ENCODE measurements at regions not wholly inside any gene's neighbourhood (a gene's known extent, or its start where the extent isn't known, plus 50 kb on each side); places are given as distances from the start of the nearest gene placed in this dataset.
"Not testable (repeated sequence)": the region's sequence is repeated elsewhere in the genome, so short reads cannot be mapped to it uniquely, and the experiment has no call there.

DNA sequence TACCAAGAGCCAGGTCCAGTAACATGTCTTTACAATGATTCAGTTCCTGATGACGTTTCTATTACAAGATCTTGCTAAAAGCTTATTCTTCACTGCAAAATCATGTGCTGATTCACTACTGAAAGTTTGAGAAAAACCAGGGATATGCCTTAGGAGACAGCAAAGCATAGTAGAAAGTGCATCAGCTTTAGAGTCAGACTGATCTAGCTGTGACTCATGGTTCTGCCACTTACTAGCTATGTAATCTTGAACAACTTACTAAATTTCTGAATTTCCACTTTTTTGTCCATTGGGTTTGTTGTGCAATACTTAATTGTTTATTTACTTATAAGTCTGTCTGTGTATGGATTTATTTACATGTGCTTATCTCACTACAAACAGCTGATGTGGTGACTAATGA is 198.5 kb upstream of the RSPO3 start:
- DNase-seq = no peak

DNA sequence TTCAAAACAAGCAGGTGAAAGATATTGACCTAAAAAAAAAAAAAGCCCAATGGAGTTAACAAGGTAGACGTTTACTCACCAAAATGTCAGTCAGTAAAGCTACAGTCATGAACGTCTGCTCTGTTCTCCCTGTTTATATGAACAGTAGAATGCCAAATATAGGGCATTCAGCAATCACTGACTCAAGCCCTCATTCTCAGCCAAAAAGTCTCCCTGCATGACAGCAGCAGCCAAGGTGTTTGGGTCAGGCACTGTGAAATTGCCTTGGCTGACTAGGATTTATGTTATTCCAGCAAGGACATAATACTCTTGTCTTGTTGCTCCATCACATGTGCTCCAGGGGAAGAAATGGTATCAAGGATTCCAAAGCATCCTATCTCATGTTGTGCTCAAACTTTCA is 194.7 kb upstream of the RSPO3 start:
- no peak for DNase-seq

DNA sequence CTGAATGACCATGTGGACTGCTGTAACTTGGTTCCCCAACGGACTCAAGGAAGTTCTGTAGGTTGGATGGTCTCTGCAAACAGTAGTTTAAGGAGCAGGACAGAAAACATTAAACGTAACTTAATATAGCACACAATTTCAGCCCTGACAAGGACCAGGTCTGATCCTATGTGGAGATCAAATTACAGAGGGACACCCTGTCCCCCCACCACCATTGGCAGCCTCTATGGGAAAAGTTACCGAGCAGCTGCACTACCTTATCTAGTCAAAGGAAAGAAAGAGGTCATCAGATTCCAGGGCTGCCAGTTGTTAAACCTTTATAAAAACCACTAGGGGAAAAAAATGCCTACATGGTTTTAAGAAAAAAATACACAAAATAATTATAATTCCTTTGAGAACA is 191.5 kb upstream of the RSPO3 start:
- DNase-seq = no peak

DNA sequence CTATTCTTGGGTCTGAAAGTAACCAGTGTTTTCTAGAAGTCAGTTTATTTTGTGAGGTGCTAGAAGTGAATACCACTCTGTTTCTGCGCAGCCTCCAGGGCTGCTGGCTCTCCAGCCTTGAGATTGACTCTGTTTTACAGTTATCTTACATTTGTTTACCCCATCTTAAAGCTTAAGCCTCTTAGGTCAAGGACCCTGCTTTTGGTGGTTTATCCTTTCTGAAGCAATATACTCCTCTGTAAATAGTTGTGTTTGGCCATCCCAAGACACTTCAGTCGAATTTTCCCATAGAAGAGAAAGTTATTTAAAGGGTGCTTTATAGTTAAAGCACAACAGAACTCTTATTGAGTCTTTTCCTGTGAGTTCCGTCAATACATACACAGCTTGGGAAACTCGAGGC is 190.6 kb upstream of the RSPO3 start:
- no peak for DNase-seq

DNA sequence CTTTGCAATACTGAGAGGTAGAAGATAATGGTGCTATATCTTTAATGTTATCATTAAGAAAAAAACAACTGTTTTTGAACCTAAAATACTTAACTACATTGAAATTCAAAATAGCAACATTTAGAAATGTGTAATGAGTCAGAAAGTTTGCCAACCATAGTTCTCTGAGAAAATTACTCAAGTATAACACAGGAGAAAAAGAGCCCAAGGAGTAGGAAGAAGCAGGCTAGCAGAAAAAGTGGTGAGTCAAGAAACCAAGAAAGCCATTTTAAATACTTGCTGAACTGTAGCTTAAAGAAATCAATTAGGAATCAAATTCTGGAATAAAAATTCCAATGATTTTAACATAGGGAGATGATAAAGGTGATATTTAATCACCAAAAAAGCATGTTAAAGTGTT is 181.0 kb upstream of the RSPO3 start:
- DNase-seq = no peak

DNA sequence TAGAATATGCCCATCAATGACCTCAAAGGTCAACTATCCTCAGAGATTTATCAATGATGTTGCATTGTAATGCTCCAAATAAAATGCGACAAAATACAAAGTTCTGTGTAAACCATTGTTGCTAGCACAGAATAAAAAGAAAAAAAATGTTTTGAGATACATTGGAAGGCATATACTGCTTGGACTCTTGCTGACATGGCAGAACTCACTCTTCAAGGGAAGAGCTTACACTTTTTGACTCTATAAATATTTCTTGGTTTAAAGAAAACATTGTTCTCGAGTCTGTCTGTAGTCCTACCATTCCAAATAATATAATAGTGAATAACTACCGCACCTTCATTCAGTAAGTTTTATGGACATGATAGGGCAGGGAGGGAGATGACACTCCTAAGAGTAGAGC is 178.7 kb upstream of the RSPO3 start:
- DNase-seq = no peak

DNA sequence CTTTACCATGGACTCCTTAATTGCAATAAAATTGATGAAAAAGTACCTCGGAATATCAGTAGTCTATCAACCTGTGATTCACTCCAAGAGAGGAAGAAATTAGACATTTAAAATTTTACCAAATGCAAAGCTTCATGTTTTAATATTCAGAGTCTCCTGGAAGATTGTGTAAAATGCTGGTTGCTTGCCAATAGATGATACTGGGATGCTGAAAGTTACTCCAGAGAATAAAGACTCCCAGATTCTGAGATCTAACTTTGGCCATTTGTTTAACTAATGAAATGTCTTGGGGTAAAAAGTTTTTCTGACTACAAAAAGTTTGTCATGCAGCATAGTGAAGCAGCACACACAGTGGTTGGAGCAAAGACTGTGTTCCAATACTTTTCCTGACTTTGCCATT is 176.7 kb upstream of the RSPO3 start:
- DNase-seq = no peak

DNA sequence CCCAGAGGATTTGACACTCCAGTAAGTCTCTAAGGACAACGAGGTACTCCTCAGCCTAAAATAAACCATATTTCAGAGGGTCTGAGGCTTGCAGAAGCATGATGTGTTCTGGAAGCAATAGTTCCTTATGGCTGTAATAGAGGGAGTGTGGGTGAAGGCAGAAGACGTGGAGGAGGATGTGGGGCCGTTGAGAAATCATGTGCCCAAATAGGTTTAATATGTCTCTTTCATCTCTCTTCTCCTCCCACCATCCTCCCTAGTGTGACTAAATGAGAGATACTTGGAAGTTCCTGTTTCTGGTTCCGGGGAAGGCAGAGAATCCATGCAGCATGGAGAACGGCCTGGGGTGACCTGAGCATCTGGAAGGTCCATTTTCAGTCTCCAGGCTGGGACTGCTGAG is 174.0 kb upstream of the RSPO3 start:
- DNase-seq = no peak

DNA sequence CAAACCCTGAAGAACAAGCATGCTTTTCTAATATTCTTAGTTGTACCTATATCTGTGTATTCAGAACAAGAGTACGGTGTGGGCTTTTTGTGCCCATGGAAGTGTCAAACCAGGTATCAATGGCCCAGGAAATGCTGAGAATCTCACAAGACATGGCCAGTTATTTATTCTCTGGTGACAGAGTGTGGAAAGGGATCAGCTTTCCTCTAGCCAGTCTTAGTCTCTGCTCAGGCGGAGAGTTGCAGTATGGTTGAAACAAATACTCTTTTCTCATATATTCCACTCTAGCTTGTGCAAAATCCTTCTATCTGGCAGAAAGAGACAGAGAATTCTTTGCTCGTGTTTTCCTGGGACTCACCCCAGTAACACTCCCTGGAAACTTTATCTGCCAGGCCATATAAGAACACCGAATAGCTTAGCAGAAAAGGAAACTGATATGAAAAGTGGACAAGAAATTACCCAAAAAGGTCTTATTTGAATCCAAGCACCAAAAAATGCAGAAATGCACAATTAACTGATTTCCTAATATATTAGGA is 173.3 kb upstream of the RSPO3 start:
- DNase-seq = no peak

DNA sequence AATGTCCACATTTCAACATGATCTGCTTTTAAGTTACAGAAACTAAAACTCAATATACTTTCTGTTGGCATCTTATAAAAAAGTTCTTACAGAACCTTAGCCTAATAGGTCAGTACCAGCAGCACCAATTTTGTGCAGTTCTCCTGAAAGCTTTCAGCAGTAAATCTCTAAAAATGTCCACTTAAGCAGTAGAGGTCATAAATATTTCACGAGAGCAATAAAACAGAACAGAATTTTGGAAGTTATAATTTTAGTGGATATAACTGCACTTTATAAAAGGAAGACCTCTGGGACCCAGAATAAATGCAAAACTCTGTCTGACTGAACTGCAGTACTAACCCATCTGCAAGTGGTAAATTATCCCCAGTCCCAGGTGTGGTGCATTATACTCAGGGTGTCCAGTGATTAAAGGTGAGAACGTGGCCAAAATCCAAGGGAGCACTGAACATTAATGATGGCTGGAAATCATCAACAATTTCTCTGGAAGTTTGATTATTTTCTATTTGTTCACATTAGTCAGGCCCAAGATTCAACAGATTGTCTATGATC is 172.6 kb upstream of the RSPO3 start:
- DNase-seq = no peak

DNA sequence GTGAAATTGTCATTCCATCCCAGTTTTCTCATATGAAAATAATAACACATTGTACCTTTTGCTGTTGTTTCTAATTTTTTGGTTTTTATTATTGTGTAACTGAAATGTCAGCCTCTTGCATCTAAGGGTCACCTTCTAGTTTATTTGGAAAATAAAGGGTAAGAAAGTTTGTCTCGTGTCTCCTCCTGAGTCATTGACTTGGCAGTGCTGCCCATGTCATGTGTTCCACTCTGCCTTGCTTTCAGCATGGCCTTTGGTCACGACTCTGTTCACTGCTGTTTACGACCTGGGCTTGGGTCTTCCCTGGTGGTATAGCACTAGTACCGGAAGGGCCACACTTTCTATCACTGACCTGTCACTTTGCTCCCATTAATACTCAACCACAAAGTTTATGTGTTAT is 171.4 kb upstream of the RSPO3 start:
- DNase-seq = no peak

DNA sequence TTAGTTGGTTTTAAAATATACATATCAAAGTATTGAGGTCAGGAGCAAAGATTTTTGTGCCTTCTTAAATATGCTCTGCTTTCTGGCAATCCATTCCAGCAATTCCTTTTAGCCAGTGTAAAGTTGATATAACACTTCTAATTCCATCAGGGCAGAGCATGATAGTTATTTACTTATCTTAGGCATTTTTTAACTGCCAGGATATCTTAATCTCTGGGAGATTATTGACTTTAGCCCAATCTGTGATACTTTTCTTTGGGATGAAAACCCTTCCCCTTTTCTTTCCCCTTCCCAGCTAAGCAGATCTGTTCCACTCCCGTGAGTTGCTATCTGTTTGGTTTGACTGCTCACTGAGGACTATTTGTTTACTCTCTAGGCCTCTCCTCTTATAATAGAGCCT is 168.7 kb upstream of the RSPO3 start:
- DNase-seq = no peak

DNA sequence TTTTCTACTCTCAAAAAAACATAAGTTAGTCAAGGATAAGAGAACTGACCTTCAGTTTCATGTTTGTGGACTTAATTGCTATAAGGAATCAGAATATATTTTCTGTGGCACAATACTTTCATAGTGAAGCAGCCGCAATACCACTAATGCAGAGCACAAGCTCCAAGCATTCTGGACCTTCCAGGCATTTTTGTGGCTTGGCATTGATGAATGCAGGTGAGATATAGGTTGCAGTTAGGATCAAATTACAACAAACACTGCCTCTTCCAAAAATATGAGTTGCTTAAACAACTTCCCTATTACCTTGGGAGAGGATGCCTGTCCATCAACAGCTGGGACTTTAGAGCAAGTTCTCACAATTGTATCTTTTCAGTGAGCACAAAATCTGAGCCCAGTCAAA is 162.8 kb upstream of the RSPO3 start:
- no peak for DNase-seq

DNA sequence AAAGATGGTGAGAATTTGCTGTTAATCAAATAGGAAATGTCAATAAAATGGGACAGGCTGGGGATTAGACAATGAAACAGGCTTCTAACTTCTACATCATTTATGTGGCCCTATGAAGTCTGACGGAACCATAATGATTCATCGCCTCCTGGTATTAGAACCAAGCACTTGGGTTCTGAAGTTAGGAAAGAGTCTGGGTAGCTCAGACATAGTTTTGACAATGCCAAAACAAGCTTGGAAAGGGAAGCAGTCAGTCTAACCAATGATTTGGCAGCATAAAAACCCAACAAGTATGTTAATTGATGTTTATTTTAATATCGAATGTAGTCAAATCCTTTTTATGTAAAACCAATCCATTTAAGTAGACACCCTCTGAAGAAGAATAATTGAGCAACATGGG is 160.8 kb upstream of the RSPO3 start:
- DNase-seq = no peak

DNA sequence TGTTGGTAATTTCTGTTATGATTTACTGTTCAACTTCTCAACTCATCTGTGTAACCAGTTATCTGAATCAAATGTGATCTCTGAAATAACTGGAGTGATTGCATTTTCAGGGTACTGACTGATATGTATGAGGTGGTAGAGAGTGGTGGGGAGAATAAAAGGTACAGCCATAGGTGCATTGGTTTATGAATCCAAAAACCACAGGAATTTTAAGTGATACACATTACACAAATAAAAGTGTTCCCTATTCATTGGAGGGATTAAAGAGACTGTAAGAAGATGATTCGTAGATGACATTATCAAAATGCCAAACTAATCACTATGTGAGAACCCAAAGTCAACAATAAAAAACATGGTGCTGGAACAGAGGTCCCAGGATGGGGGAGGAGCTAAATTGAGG is 158.7 kb upstream of the RSPO3 start:
- DNase-seq = no peak

DNA sequence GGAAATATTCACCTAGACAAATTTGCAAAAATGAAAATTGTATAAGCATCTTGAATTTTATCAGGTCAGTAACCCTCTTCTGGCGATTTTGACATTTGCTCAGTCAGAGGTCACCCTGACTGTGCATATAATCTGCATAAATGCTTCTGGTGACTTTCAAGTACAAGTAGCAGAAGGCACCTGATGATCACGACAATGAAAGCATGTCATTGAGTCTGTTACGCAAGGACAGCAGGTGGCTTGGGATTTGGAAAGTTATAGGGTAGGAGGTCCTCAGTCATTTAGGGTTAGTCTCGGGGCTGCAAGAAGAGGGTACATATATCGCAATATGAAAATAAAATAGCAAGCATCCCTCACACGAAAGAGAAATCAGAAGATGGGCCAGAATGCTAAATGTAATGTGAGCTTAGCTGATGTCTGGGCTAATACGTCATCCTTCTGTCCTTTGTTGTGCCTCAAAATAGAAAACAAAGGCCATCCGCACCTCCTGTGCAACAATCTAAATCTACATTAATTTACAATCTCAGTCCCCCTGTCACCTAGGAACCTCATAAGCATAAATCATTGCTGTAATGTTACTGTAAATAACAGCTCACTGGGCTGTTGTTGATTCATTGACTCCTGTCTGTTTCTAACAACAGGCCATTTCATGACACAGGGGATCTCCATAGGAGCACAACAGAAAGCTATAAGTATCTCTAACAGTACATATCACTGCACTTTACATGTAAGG is 155.2 kb upstream of the RSPO3 start:
- no peak for DNase-seq

DNA sequence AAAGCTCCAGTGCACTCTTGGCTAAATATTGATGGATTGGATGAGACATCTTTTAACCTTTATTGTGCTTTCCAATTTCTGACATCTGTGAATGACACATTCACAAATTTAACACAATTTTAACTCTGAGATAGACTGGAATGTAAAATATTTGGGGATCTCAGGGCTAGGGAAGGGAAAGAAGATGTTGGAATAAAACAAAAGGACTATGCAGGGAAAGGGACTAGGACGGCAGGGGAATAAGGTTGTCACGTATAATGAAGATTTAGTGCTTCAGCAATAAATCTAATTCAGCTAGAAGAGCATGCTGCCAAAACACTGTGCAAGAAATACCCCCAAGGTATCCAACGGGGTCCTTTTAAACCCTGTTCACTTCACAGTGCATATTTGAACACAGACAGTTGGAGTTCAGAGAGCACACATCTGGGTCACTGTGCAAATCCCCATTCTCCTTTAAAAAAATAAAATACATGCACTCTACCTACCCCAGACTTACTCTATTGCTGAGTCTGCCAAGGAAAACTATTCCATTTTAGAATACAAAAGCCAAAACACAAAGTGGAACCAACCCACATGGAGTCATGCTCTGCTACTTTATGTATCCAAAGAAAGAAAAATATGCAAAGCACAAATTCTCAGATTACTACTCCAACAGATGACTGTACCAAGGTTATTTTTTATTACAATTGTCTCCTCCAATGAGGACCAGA is 151.0 kb upstream of the RSPO3 start:
- no peak for DNase-seq

DNA sequence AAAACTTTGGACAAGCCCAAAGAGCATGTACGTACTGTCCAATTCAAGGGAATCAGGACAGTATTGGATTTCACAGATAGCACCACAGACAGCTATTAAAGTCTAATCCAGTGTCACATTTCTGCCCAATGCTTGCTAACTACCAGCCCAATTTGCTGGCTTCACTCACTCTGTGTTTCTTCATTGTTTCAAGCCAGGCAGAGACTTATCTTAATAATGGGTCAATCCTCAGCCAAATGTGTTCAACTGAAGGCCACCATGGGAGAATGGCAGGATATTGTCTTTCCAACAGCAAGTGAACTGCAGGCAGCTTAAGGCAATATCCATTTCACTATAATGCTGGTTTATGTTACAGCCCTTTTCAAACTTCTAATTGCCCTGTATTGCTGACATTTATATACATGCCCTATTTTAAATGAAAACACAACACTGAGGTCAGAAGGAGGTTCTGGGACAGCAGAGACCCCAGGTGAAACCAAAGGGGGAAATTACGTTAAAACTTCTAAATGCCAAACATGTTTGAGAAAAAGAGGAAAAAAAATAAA is 142.1 kb upstream of the RSPO3 start:
- no peak for DNase-seq

DNA sequence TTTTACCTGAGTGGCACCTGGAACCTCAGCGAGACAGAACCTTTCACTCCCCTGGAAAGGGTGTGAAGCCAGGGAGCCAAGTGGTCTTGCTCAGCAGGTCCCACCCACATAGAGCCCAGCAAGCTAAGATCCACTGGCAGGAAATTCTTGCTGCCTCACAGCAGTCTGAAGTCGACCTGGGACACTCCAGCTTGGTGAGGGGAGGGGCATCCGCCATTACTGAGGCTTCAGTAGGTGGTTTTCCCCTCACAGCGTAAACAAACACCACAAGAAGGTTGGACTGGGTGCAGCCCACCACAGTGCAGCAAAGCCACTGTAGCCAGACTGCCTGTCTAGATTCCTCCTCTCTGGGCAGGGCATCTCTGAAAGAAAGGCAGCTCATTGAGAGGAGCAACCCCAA is 134.7 kb upstream of the RSPO3 start:
- no peak for DNase-seq

DNA sequence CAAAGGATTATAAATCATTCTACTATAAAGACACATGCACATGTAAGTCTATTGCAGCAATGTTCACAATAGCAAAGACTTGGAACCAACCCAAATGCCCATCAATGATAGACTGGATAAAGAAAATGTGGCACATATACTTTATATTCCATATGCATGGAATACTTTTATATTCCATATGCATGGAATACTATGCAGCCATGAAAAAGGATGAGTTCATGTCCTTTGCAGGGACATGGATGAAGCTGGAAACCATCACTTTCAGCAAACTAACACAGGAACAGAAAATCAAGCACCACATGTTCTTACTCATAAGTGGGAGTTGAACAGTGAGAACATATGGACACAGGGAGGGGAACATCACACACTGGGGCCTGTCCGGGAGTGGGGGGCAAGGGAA is 130.3 kb upstream of the RSPO3 start:
- DNase-seq = not testable (repeated sequence)

DNA sequence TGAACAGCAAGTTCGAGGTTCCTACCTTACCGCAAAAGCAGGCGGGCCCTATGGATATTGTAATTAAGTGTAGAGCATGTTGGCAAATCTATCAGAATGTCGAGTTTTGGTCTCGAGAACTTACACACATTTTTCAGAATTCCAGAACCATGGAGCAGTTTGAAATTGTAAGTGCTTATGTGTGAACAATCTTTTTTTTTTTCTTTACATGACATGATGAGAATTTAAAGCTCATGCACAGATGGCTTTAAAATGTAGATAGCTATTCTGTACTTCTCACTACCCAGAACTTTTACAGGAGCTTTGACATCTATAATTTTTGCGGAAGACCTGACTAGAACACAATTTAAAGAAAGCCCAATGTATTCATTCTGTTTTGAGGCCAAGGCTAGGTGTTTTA is 117.8 kb upstream of the RSPO3 start:
- DNase-seq = no peak

DNA sequence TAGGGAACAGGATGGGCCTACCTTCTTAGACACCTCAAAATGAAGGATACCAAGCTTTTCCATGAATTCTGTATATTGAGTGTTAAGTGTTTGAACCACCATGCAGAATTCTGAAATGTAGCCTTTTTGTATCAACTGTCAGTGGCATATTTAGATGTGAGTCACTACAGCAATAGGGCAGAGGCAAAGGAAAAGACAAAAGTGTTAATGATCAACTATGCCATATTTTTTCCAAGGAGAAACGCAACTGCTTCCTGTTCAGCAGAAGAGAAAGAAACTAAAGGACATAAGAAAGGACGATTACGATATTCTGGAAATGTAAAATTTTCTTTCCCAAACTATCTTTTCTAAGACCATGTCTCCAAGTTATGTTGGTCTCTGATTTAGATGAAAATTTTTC is 104.6 kb upstream of the RSPO3 start:
- no peak for DNase-seq

DNA sequence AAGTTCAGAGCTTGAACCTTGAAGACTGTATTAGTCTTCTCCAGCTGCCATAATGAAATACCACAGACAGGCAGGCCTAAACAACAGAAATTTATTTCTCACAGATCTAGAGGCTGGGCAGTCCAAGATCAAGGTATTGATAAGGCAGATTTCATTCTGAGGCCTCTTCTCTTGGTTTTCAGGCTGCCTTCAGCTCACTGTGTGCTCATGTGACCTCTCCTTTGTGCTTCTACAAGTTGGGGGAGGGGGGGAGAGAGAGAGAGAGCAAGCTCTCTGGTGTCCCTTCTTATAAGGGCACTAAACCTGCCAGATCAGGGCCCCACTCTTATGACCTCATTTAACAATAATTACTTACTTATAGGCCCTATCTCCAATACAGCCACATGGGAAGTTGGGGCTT is 102.6 kb upstream of the RSPO3 start:
- DNase-seq = no peak

DNA sequence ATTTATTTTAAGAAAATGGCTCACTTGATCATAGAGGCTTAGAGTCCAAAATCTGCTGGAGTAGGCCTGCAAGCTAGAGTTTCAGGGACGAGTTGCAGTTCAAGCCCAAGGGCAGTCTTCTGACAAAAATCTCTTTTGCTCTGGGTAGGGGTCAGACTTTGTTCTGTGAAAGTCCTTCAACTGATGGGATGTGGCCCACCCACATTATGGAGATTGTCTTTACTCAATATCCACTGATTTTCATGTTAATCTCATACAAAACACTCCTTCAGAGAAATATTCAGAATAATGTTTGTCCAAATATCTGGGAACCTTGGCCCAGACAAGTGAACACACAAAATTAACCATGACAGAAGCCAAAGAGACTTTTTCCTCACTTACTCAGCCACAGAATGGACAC is 98.6 kb upstream of the RSPO3 start:
- DNase-seq = no peak
